ENCODE measurements at regions not wholly inside any gene's neighbourhood (a gene's known extent, or its start where the extent isn't known, plus 50 kb on each side); places are given as distances from the start of the nearest gene placed in this dataset.

DNA sequence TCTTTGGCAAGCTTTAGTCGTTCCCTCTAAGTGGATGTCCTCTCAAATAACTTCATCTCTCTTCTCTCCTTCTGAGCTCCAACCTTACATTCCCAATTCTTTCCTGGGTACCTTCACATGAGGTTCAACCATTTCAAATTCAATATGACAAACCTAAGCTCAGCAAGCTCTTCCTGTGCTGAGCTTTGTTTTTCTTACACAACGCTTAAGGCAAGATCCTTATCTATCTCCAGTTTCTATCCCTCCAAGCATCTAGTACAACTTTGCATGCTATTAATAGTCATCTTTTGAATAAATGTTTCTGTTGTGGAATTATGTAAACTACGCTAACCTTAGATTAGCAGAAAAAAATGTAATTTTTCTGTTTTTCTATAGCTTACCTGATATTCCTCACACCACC lies 63.7 kb upstream of the IFNG-AS1 start:
- CTCF ChIA-PET = no interaction called here
- no peak for DNase-seq (ENCODE audit: low read depth, low spot score)
- TF ChIP-seq, protein P1, sequence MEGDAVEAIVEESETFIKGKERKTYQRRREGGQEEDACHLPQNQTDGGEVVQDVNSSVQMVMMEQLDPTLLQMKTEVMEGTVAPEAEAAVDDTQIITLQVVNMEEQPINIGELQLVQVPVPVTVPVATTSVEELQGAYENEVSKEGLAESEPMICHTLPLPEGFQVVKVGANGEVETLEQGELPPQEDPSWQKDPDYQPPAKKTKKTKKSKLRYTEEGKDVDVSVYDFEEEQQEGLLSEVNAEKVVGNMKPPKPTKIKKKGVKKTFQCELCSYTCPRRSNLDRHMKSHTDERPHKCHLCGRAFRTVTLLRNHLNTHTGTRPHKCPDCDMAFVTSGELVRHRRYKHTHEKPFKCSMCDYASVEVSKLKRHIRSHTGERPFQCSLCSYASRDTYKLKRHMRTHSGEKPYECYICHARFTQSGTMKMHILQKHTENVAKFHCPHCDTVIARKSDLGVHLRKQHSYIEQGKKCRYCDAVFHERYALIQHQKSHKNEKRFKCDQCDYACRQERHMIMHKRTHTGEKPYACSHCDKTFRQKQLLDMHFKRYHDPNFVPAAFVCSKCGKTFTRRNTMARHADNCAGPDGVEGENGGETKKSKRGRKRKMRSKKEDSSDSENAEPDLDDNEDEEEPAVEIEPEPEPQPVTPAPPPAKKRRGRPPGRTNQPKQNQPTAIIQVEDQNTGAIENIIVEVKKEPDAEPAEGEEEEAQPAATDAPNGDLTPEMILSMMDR (IDR thresholded peaks at IDR 0.05) = no peak
- TF ChIP-seq POLR2AphosphoS5 (IDR thresholded peaks at IDR 0.05; ENCODE audit: low read depth, low read length) = no peak
- no peak for TF ChIP-seq REST (IDR thresholded peaks at IDR 0.05; ENCODE audit: insufficient read depth in 1 of 2, low read depth in 2 of 2, low read length in 1 of 2)
- no peak for TF ChIP-seq TCF7L2 (IDR thresholded peaks at IDR 0.05; ENCODE audit: low read depth, low read length)
- TF ChIP-seq SIN3A (IDR thresholded peaks at IDR 0.05; ENCODE audit: borderline replicate concordance, insufficient read depth, low read depth, low read length) = no peak

GRCh38 chr12:67926063-67926462 lies 63.2 kb upstream of the IFNG-AS1 start:
- in situ Hi-C loops (cut with HindIII; ENCODE audit: low pct_unique_long_range_greater_than_20kb, low sequenced_read_pairs) = no loop called here
- H3K4me1 ChIP-seq (ENCODE audit: control insufficient read depth, insufficient read depth, low read length) = no peaks in the 10 kb centered on the region
- DNase-seq (ENCODE audit: low read depth, low spot score) (no peak), ATAC-seq (no peak)
- BruUV-seq (replicated peaks) = no TSS peak
- no peaks in the 10 kb centered on the region for H3K9me3 ChIP-seq (ENCODE audit: control insufficient read depth, insufficient read depth, low read depth, low read length)
- peaks cover 2% of the 10 kb centered on the region for H3K27me3 ChIP-seq (ENCODE audit: control insufficient read depth, insufficient read depth, low read length)
- TF ChIP-seq REST (IDR thresholded peaks at IDR 0.05; ENCODE audit: insufficient read depth in 1 of 2, low read depth in 2 of 2, low read length in 1 of 2) (no peak), TCF7L2 (IDR thresholded peaks at IDR 0.05; ENCODE audit: low read depth, low read length) (no peak), SIN3A (IDR thresholded peaks at IDR 0.05; ENCODE audit: borderline replicate concordance, insufficient read depth, low read depth, low read length) (no peak), POLR2AphosphoS5 (IDR thresholded peaks at IDR 0.05; ENCODE audit: low read depth, low read length) (no peak)
- TF ChIP-seq, protein P1 (IDR thresholded peaks at IDR 0.05) = no peak
- ChIA-PET POLR2A (no interaction called here), CTCF (no interaction called here)
- H3K27ac ChIP-seq (ENCODE audit: low read length) = no peak overlapping the region
- H3K36me3 ChIP-seq (ENCODE audit: control insufficient read depth, insufficient read depth, low read length) = no peaks in the 10 kb centered on the region
- intact Hi-C loops (cut with micrococcal nuclease; ENCODE audit: unreplicated experiment) = no loop called here
- no peak overlapping the region for H3K4me3 ChIP-seq (ENCODE audit: low read depth in 2 of 2, low read length in 2 of 2)

More for the DNA sequence above, 63.7 kb upstream of the IFNG-AS1 start:
- no peaks in the 10 kb centered on the region for H3K4me1 ChIP-seq (ENCODE audit: control insufficient read depth, insufficient read depth, low read length)
- H3K4me3 ChIP-seq (ENCODE audit: low read depth in 2 of 2, low read length in 2 of 2) = no peak overlapping the region
- peaks cover 2% of the 10 kb centered on the region for H3K27me3 ChIP-seq (ENCODE audit: control insufficient read depth, insufficient read depth, low read length)
- ATAC-seq = no peak
- H3K9me3 ChIP-seq (ENCODE audit: control insufficient read depth, insufficient read depth, low read depth, low read length) = no peaks in the 10 kb centered on the region
- POLR2A ChIA-PET = interaction anchor here (0.5 kb wide), 1 partner anchor 655 kb away, joined by 6 read pairs; no protein-coding TSS in a partner anchor
- H3K27ac ChIP-seq (ENCODE audit: low read length) = no peak overlapping the region
- in situ Hi-C loops (cut with HindIII; ENCODE audit: low pct_unique_long_range_greater_than_20kb, low sequenced_read_pairs) = no loop called here
- intact Hi-C loops (cut with micrococcal nuclease; ENCODE audit: unreplicated experiment) = no loop called here
- BruUV-seq (replicated peaks) = no TSS peak
- H3K36me3 ChIP-seq (ENCODE audit: control insufficient read depth, insufficient read depth, low read length) = no peaks in the 10 kb centered on the region
